ENCODE measurements at regions not wholly inside any gene's neighbourhood (a gene's known extent, or its start where the extent isn't known, plus 50 kb on each side); places are given as distances from the start of the nearest gene placed in this dataset.

GRCh38 chr1:221101807-221102605 lies 222.8 kb downstream of the HLX start:
- TF ChIP-seq CTCF (IDR thresholded peaks at IDR 0.05 in 8 of 11, conservative IDR thresholded peaks at IDR 0.05 in 3 of 11) (no peak), POLR2A (IDR thresholded peaks at IDR 0.05) (no peak)

Measured in spleen (tissue), 7 donors.